ENCODE measurements at regions not wholly inside any gene's neighbourhood (a gene's known extent, or its start where the extent isn't known, plus 50 kb on each side); places are given as distances from the start of the nearest gene placed in this dataset.

DNA sequence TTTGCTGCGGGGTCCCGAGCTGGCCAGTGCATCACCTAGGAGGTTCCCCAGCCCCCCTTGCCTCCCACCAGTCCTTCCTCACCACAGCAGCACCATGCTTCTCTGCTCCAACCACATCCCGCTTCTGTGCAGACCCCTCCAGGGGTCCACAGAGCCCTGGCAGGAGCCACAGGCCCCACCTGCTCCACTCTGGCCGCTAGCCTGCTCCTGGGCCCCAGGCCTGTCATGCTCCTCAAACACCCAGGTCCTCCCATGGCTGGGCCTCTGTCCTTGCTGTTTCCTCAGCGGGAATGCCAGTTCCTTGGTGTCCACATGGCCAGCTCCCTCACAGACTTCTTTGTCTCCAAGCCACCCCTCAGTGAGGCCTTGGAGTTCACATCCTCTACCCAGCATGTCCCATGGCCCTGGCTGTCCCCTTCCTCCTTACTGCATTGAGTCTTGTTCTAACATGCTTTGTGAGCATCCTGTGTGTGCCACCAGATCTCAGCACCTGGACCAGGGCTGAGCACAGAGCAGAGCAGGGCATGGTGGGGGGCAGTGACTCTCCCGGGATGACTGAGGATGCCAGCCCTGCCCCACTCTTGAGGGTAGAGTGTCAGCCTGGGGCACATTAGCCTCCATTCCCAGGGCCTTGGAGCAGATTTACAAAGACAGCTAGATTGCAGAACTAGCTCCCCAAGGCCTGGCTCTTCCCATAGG lies 201.0 kb upstream of the HS6ST1 start:
- H3K36me3 Mint-ChIP-seq (ENCODE audit: insufficient read depth) = no peaks in the 10 kb centered on the region
- H3K4me1 Mint-ChIP-seq (ENCODE audit: low read depth) = peaks cover 3% of the 10 kb centered on the region
- peaks cover 5% of the 10 kb centered on the region for H3K9me3 Mint-ChIP-seq (ENCODE audit: low read depth)
- H3K27ac Mint-ChIP-seq = no peak overlapping the region
- no peak overlapping the region for H3K4me3 Mint-ChIP-seq (ENCODE audit: low read depth)
- no peak for DNase-seq (ENCODE audit: low spot score, unreplicated experiment)
- H3K27me3 Mint-ChIP-seq = peaks cover 36% of the 10 kb centered on the region
- TF ChIP-seq, protein P1, sequence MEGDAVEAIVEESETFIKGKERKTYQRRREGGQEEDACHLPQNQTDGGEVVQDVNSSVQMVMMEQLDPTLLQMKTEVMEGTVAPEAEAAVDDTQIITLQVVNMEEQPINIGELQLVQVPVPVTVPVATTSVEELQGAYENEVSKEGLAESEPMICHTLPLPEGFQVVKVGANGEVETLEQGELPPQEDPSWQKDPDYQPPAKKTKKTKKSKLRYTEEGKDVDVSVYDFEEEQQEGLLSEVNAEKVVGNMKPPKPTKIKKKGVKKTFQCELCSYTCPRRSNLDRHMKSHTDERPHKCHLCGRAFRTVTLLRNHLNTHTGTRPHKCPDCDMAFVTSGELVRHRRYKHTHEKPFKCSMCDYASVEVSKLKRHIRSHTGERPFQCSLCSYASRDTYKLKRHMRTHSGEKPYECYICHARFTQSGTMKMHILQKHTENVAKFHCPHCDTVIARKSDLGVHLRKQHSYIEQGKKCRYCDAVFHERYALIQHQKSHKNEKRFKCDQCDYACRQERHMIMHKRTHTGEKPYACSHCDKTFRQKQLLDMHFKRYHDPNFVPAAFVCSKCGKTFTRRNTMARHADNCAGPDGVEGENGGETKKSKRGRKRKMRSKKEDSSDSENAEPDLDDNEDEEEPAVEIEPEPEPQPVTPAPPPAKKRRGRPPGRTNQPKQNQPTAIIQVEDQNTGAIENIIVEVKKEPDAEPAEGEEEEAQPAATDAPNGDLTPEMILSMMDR (IDR thresholded peaks at IDR 0.05; ENCODE audit: unreplicated experiment) = no peak

DNA sequence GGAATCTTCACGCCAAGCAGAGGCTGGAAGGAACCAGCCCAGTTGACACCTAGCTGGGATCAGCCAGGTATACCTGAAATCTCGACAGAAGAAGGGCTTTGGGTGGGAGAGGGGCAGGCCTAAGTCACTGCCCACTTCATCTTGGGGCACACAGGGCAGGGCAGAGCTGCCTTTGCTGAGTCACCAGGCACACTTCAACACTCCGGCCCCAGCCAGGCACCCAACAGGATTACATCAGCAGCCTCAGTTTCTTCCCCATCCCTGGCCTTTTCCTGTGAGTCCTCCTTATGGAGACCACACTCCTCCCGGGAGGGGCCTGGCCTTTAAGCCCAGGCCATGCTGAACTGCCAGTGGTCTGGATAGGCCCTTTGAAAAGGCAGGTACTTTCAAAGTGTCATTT lies 201.7 kb upstream of the HS6ST1 start:
- TF ChIP-seq, protein P1 (IDR thresholded peaks at IDR 0.05; ENCODE audit: unreplicated experiment) = no peak
- H3K27ac Mint-ChIP-seq = no peak overlapping the region
- H3K4me1 Mint-ChIP-seq (ENCODE audit: low read depth) = peaks cover 3% of the 10 kb centered on the region
- no peak overlapping the region for H3K4me3 Mint-ChIP-seq (ENCODE audit: low read depth)
- peaks cover 5% of the 10 kb centered on the region for H3K9me3 Mint-ChIP-seq (ENCODE audit: low read depth)
- peaks cover 32% of the 10 kb centered on the region for H3K27me3 Mint-ChIP-seq
- no peak for DNase-seq (ENCODE audit: low spot score, unreplicated experiment)
- H3K36me3 Mint-ChIP-seq (ENCODE audit: insufficient read depth) = no peaks in the 10 kb centered on the region

DNA sequence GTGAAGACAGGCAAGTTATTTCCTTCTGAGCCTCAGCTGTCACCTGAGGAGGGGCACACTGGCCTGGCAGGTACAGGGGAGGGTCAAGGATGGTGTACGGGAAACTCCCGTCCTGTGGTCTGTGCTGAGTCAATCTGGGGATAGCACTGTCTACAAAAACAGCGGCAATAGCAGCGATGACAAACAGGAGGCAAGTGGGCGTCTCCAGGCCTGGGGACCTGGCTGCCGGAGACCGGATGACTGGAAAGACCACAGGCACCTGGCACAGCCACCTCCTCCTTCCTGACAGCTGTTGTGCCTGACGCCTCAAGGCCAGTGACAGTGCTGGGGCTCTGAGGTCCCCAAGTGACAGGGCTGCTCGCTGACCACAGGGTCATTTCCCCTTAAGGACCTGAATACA lies 202.1 kb upstream of the HS6ST1 start:
- no peak overlapping the region for H3K4me3 Mint-ChIP-seq (ENCODE audit: low read depth)
- peaks cover 3% of the 10 kb centered on the region for H3K4me1 Mint-ChIP-seq (ENCODE audit: low read depth)
- no peaks in the 10 kb centered on the region for H3K36me3 Mint-ChIP-seq (ENCODE audit: insufficient read depth)
- H3K9me3 Mint-ChIP-seq (ENCODE audit: low read depth) = peaks cover 5% of the 10 kb centered on the region
- DNase-seq (ENCODE audit: low spot score, unreplicated experiment) = no peak
- no peak overlapping the region for H3K27ac Mint-ChIP-seq
- TF ChIP-seq, protein P1 (IDR thresholded peaks at IDR 0.05; ENCODE audit: unreplicated experiment) = no peak
- peaks cover 31% of the 10 kb centered on the region for H3K27me3 Mint-ChIP-seq

DNA sequence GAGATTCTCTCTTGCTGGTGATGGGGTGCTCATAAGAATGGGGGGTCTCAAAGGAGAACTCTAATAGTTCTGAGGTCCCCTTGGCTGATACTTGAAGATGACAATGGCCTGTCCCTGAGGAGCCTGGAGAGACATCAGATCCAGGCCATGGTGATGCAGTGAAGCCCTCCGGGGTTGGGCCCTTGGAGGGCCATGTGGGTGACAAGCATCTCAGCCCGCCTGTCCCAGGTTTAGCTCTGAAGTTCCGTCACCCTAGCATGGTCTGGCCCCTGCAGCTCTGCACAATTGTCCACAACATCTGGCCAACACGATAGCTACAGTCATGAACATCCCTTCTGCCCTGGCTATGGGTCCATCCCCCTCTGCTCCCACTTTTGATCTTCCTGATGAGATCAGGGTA lies 202.8 kb upstream of the HS6ST1 start:
- Mint-ChIP-seq H3K9me3 (ENCODE audit: low read depth) (peaks cover 5% of the 10 kb centered on the region), H3K27me3 (peaks cover 35% of the 10 kb centered on the region), H3K4me3 (ENCODE audit: low read depth) (no peak overlapping the region), H3K4me1 (ENCODE audit: low read depth) (peaks cover 3% of the 10 kb centered on the region), H3K27ac (no peak overlapping the region), H3K36me3 (ENCODE audit: insufficient read depth) (no peaks in the 10 kb centered on the region)
- TF ChIP-seq, protein P1 (IDR thresholded peaks at IDR 0.05; ENCODE audit: unreplicated experiment) = no peak
- DNase-seq (ENCODE audit: low spot score, unreplicated experiment) = no peak

DNA sequence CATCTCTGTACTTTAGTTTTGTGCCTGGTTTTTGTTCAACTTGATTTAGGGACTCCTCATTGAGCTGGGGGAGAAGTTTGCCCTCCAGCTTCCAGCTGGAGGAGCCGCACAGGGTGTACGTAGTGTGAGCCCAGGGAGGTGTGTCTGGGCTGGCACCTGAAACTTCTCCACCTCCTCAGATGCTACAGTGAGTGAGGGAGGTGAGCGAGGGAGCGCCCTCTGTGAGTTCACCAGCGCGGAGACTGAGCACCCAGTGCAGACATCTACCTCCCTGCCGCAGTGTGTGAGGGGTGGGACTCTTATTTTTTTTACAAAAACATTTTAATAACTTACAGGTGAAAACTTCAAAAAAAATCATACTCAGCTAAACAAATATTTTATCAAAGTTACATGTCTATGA lies 204.2 kb upstream of the HS6ST1 start:
- TF ChIP-seq, protein P1 (IDR thresholded peaks at IDR 0.05; ENCODE audit: unreplicated experiment) = no peak
- Mint-ChIP-seq H3K9me3 (ENCODE audit: low read depth) (peaks cover 5% of the 10 kb centered on the region), H3K36me3 (ENCODE audit: insufficient read depth) (no peaks in the 10 kb centered on the region), H3K27ac (no peak overlapping the region), H3K4me1 (ENCODE audit: low read depth) (peaks cover 5% of the 10 kb centered on the region), H3K4me3 (ENCODE audit: low read depth) (no peak overlapping the region), H3K27me3 (peaks cover 43% of the 10 kb centered on the region)
- DNase-seq (ENCODE audit: low spot score, unreplicated experiment) = no peak
